A549 (cell line): ENCODE measurements at regions not wholly inside any gene's neighbourhood (a gene's known extent, or its start where the extent isn't known, plus 50 kb on each side); places are given as distances from the start of the nearest gene placed in this dataset.

Experiments
- CHD2 ChIP-seq: fragments of 150-350 bp; IDR thresholded peaks from 2 replicates; pipeline ENCODE4 v1.6.1; 2014; ENCODE audit warnings: low read length; ENCODE audit not compliant: partially characterized antibody
- CHD4 ChIP-seq: fragments of 200-600 bp; sonication (generic); IDR thresholded peaks from 2 replicates; pipeline ENCODE4 v1.6.1; 2016; ENCODE audit warnings: antibody characterized with exemption, mild to moderate bottlenecking, borderline replicate concordance
- EHMT2 ChIP-seq: fragments of 200-600 bp; sonication (generic); IDR thresholded peaks from 2 replicates; pipeline ENCODE4 v1.6.1; 2016; ENCODE audit warnings: antibody characterized with exemption, low read depth, mild to moderate bottlenecking, moderate library complexity
- EP300 ChIP-seq, 2 experiments: fragments of >200 bp; sonication (Bioruptor Twin); formaldehyde crosslinking; IDR thresholded peaks; 2 replicates in 1 of 2; 3 replicates in 1 of 2; pipeline ENCODE4 v1.6.1; 2016 to 2017
- ESRRA ChIP-seq: fragments of 150-350 bp; IDR thresholded peaks from 2 replicates; pipeline ENCODE4 v1.6.1; 2014; ENCODE audit warnings: mild to moderate bottlenecking, low read length, borderline replicate concordance
- JUN ChIP-seq, 2 experiments: fragments of >200 bp; sonication (Bioruptor Twin); formaldehyde crosslinking; IDR thresholded peaks; 2 replicates in 1 of 2; 3 replicates in 1 of 2; pipeline ENCODE4 v1.6.1; 2016 to 2017
- JUNB ChIP-seq: fragments of >200 bp; sonication (Bioruptor Twin); formaldehyde crosslinking; IDR thresholded peaks from 2 replicates; pipeline ENCODE4 v1.6.1; 2016
- MAFK ChIP-seq: fragments of 450-650 bp; IDR thresholded peaks from 2 replicates; pipeline ENCODE4 v1.6.1; 2014; ENCODE audit not compliant: partially characterized antibody
- MYC ChIP-seq: IDR thresholded peaks from 2 replicates; pipeline ENCODE4 v1.6.1; 2012; ENCODE audit warnings: mild to moderate bottlenecking, inconsistent platforms, low read length, improper control_type of control experiment, borderline replicate concordance
- POLR2A ChIP-seq: IDR thresholded peaks from 2 replicates; pipeline ENCODE4 v1.6.1; 2012; ENCODE audit warnings: mild to moderate bottlenecking, low read length
- RAD21 ChIP-seq, 2 experiments: fragments of >200 bp in 1 of 2; sonication (Bioruptor Twin) in 1 of 2; formaldehyde crosslinking in 1 of 2; IDR thresholded peaks in 1 of 2; conservative IDR thresholded peaks in 1 of 2; 2 replicates in 1 of 2; 3 replicates in 1 of 2; pipeline ENCODE4 v1.6.1; 2012 to 2018; ENCODE audit warnings: inconsistent platforms in 1 of 2
- REST ChIP-seq: fragments of 200-600 bp; sonication (generic); IDR thresholded peaks from 2 replicates; pipeline ENCODE4 v1.6.1; 2016; ENCODE audit warnings: antibody characterized with exemption, mild to moderate bottlenecking, moderate library complexity
- TF ChIP-seq, protein P1 (sequence below): fragments of >200 bp; sonication (Bioruptor Twin); formaldehyde crosslinking; IDR thresholded peaks from 3 replicates; pipeline ENCODE4 v1.5.1; 2016

DNA sequence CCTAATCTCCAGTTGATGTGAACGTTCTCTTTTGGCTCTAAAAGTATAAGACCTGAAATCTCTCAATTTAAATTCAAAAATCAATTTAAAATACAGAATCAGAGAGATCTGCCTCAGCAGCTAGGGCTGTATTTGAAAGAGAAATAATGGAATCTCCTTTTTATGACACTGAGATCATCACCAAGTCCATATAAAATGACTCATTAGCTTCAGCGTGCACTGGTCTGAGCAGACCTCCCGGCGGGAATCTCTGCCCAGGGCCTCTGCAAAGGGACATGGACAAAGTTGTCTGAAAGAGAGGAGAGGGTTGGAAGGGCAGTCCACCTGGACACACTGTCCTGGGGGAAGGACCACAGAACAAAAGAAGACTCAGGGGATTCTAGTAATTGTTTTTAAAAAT lies 855.6 kb downstream of the EFNB2 start:
- TF ChIP-seq POLR2A (no peak), JUNB (no peak), ESRRA (no peak), JUN (IDR thresholded peaks at IDR 0.05) (no peak), CHD4 (no peak), EHMT2 (no peak), MAFK (no peak), CHD2 (no peak), RAD21 (conservative IDR thresholded peaks at IDR 0.05 in 1 of 2, IDR thresholded peaks at IDR 0.05 in 1 of 2) (no peak), MYC (no peak), EP300 (IDR thresholded peaks at IDR 0.05) (no peak), REST (no peak)
- TF ChIP-seq, protein P1, sequence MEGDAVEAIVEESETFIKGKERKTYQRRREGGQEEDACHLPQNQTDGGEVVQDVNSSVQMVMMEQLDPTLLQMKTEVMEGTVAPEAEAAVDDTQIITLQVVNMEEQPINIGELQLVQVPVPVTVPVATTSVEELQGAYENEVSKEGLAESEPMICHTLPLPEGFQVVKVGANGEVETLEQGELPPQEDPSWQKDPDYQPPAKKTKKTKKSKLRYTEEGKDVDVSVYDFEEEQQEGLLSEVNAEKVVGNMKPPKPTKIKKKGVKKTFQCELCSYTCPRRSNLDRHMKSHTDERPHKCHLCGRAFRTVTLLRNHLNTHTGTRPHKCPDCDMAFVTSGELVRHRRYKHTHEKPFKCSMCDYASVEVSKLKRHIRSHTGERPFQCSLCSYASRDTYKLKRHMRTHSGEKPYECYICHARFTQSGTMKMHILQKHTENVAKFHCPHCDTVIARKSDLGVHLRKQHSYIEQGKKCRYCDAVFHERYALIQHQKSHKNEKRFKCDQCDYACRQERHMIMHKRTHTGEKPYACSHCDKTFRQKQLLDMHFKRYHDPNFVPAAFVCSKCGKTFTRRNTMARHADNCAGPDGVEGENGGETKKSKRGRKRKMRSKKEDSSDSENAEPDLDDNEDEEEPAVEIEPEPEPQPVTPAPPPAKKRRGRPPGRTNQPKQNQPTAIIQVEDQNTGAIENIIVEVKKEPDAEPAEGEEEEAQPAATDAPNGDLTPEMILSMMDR = no peak
